Stimulated activated CD8-positive, alpha-beta memory T cell treated with anti-CD3 and anti-CD28 coated beads, Interleukin-2, amount 100 ng/mL, for 48 hours (primary cell): ENCODE measurements at regions not wholly inside any gene's neighbourhood (a gene's known extent, or its start where the extent isn't known, plus 50 kb on each side); places are given as distances from the start of the nearest gene placed in this dataset.
"Not testable (repeated sequence)": the region's sequence is repeated elsewhere in the genome, so short reads cannot be mapped to it uniquely, and the experiment has no call there.

Source experiments
- DNase-seq, 2 donors: peaks; one replicate each; pipeline ENCODE4 v3.0.0-alpha.2; 2020; ENCODE audit warnings: low read depth in 2 of 2

- DNase-seq, result no peak
Measured at GRCh38 chr7:106523482-106523881, 137.5 kb downstream of the CCDC71L start.

- no peak for DNase-seq
Measured at GRCh38 chr7:106522696-106523095, 138.3 kb downstream of the CCDC71L start.

- DNase-seq, result no peak
Measured at GRCh38 chr7:106521541-106521940, 139.4 kb downstream of the CCDC71L start.

GRCh38 chr7:106520962-106521514, 139.9 kb downstream of the CCDC71L start:
- no peak for DNase-seq

- no peak for DNase-seq
Measured at GRCh38 chr7:106518967-106519366, 142.0 kb downstream of the CCDC71L start.

GRCh38 chr7:106518239-106518638, 142.7 kb downstream of the CCDC71L start:
- DNase-seq, result no peak

- DNase-seq, result no peak
Measured at GRCh38 chr7:106517508-106517907, 143.4 kb downstream of the CCDC71L start.

- DNase-seq, result no peak
Measured at GRCh38 chr7:106515321-106515720, 145.6 kb downstream of the CCDC71L start.

GRCh38 chr7:106514881-106515280, 146.1 kb downstream of the CCDC71L start:
- DNase-seq, result no peak

- no peak for DNase-seq
Measured at GRCh38 chr7:106512217-106512616, 148.7 kb downstream of the CCDC71L start.

GRCh38 chr7:106504645-106505044, 156.3 kb downstream of the CCDC71L start:
- no peak for DNase-seq

GRCh38 chr7:106504207-106504606, 156.8 kb downstream of the CCDC71L start:
- no peak for DNase-seq

- DNase-seq, result no peak
Measured at GRCh38 chr7:106503626-106504025, 157.3 kb downstream of the CCDC71L start.

GRCh38 chr7:106501605-106502580, 159.1 kb downstream of the CCDC71L start:
- DNase-seq, result no peak

- no peak for DNase-seq
Measured at GRCh38 chr7:106499897-106500296, 161.1 kb downstream of the CCDC71L start.

- not testable (repeated sequence) for DNase-seq
Measured at GRCh38 chr7:106498005-106498404, 163.0 kb downstream of the CCDC71L start.

GRCh38 chr7:106493041-106493731, 167.8 kb downstream of the CCDC71L start:
- no peak for DNase-seq

- no peak for DNase-seq
Measured at GRCh38 chr7:106488465-106488864, 172.5 kb downstream of the CCDC71L start.

- no peak for DNase-seq
Measured at GRCh38 chr7:106487892-106488291, 173.1 kb downstream of the CCDC71L start.

GRCh38 chr7:106486331-106486730, 174.6 kb downstream of the CCDC71L start:
- no peak for DNase-seq

- no peak for DNase-seq
Measured at GRCh38 chr7:106485919-106486318, 175.0 kb downstream of the CCDC71L start.

GRCh38 chr7:106485031-106485551, 175.9 kb downstream of the CCDC71L start:
- DNase-seq, result no peak
